ENCODE measurements at regions not wholly inside any gene's neighbourhood (a gene's known extent, or its start where the extent isn't known, plus 50 kb on each side); places are given as distances from the start of the nearest gene placed in this dataset.
"Not testable (repeated sequence)": the region's sequence is repeated elsewhere in the genome, so short reads cannot be mapped to it uniquely, and the experiment has no call there.

- TF ChIP-seq CTCF (conservative IDR thresholded peaks at IDR 0.05; ENCODE audit: low read length); EZH2phosphoT487 (IDR thresholded peaks at IDR 0.05; ENCODE audit: borderline replicate concordance, low read depth, low read length): not testable (repeated sequence)
Measured at GRCh38 chr21:9820579-9820978, 700.8 kb upstream of the TPTE start.
